ENCODE measurements at regions not wholly inside any gene's neighbourhood (a gene's known extent, or its start where the extent isn't known, plus 50 kb on each side); places are given as distances from the start of the nearest gene placed in this dataset.

DNA sequence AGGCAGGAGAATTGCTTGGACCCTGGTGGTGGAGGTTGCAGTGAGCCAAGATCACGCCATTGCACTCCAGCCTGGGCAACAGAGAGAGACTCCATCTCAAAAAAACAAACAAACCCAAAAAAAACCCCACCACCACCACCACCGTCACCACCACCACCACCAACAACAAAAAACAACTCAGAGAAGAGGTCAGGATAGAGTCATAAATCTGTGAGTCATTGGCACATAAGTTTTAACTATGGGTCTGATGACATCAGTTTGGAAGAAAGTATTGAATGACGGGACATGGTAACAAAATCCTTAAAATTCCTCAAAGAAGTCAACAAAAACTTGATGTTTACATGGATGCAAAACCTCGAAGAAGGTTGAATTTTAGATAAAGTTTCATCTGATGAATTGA is 288.0 kb upstream of the SFRP2 start:
- Histone ChIP-seq H3K36me3 (ENCODE audit: control insufficient read depth in 2 of 4, insufficient read depth in 4 of 4, low read length in 3 of 4) (no peaks in the 10 kb centered on the region), H2BK12ac (ENCODE audit: low read depth, low read length) (no peak overlapping the region), H3K79me2 (ENCODE audit: control insufficient read depth in 1 of 2, insufficient read depth in 2 of 2, low read length in 2 of 2) (no peaks in the 10 kb centered on the region), H3K9ac (replicated peaks in 1 of 4; ENCODE audit: extremely low read depth in 1 of 4, low read depth in 3 of 4, low read length in 3 of 4) (no peak overlapping the region), H3K4me3 (ENCODE audit: extremely low read depth in 1 of 4, insufficient read depth in 2 of 4, low read depth in 3 of 4, low read length in 4 of 4) (no peak overlapping the region), H2BK20ac (ENCODE audit: low read length) (no peak overlapping the region), H4K8ac (ENCODE audit: extremely low read depth, insufficient read depth, low read length) (no peak overlapping the region), H2BK5ac (ENCODE audit: low read depth, low read length) (no peak overlapping the region), H4K20me1 (replicated peaks in 1 of 2; ENCODE audit: control insufficient read depth in 1 of 2, insufficient read depth in 2 of 2, low read length in 2 of 2) (no peaks in the 10 kb centered on the region), H3K9me3 (ENCODE audit: insufficient read depth in 2 of 2, low read depth in 1 of 2, low read length in 1 of 2) (no peaks in the 10 kb centered on the region), H2BK120ac (replicated peaks; ENCODE audit: low read depth, low read length) (no peak overlapping the region), H3K18ac (ENCODE audit: extremely low read depth, low read length) (no peak overlapping the region), H3K56ac (replicated peaks; ENCODE audit: insufficient read length, low read depth, low read length) (no peak overlapping the region), H3K27me3 (replicated peaks in 1 of 4; ENCODE audit: control insufficient read depth in 3 of 4, extremely low read depth in 1 of 4, insufficient read depth in 3 of 4, low read length in 3 of 4) (no peaks in the 10 kb centered on the region; a peak in 2 of 7 replicates), H2AK5ac (ENCODE audit: low read depth, low read length) (no peak overlapping the region), H3K79me1 (ENCODE audit: low read depth, low read length) (no peaks in the 10 kb centered on the region), H2BK15ac (ENCODE audit: low read length) (no peak overlapping the region), H3K4me1 (replicated peaks in 1 of 4; ENCODE audit: control insufficient read depth in 3 of 4, insufficient read depth in 4 of 4, low read length in 3 of 4) (no peaks in the 10 kb centered on the region), H3K14ac (ENCODE audit: insufficient read length) (no peak overlapping the region), H3K23ac (ENCODE audit: insufficient read length) (no peak overlapping the region), H3K4me2 (ENCODE audit: insufficient read depth in 1 of 2, low read depth in 2 of 2, low read length in 2 of 2) (no peak overlapping the region), H3K27ac (ENCODE audit: low read depth, low read length) (no peak overlapping the region), H4K5ac (ENCODE audit: insufficient read length, low read depth, low read length) (no peak overlapping the region), H4K91ac (replicated peaks; ENCODE audit: insufficient read length, low read length) (no peak overlapping the region), H2AFZ (ENCODE audit: low read length) (no peak overlapping the region), H3K4ac (replicated peaks; ENCODE audit: insufficient read length, low read depth, low read length) (no peak overlapping the region), H3K23me2 (ENCODE audit: low read depth, low read length) (no peaks in the 10 kb centered on the region)
- no peak for TF ChIP-seq MAX (IDR thresholded peaks at IDR 0.05)
- no peak for TF ChIP-seq PHF8 (conservative IDR thresholded peaks at IDR 0.05; ENCODE audit: low read depth, low read length)
- TF ChIP-seq RXRA (IDR thresholded peaks at IDR 0.05; ENCODE audit: insufficient read depth, low read depth, low read length), result no peak
- TF ChIP-seq GABPA (IDR thresholded peaks at IDR 0.05; ENCODE audit: borderline replicate concordance, insufficient read depth, low read length), result no peak
- TF ChIP-seq CHD2 (IDR thresholded peaks at IDR 0.05; ENCODE audit: low read length), result no peak
- no peak for TF ChIP-seq BACH1 (IDR thresholded peaks at IDR 0.05; ENCODE audit: low read length)
- FAIRE-seq, result no peak
- DNase-seq (ENCODE audit: low read depth in 1 of 2, low spot score in 2 of 2), result no peak
- 89% methylated on average over 4 of the region's 4 CpGs; no CpG with 5 or more reads in 1 of the 2 experiments for WGBS, 2 experiments (ENCODE audit: extremely low coverage in 1 of 2, insufficient coverage in 1 of 2, insufficient read length in 1 of 2, insufficient replicate concordance in 2 of 2, low coverage in 1 of 2, low lambda C conversion rate in 2 of 2, missing lambda C conversion rate in 1 of 2)
- POLR2A ChIA-PET (ENCODE audit: partially characterized antibody), result no interaction called here
- CTCF ChIA-PET (ENCODE audit: partially characterized antibody), result no interaction called here

All from H1 (cell line).